Bronchial epithelial cell (primary cell): ENCODE measurements at regions not wholly inside any gene's neighbourhood (a gene's known extent, or its start where the extent isn't known, plus 50 kb on each side); places are given as distances from the start of the nearest gene placed in this dataset.

ENCODE experiments used
- DNase-seq: peaks from one replicate; pipeline ENCODE4 v3.0.0-alpha.2; 2010; ENCODE audit warnings: low read depth
- FAIRE-seq: peaks from 2 replicates; lab custom pipeline; 2011; peaks lifted over from hg19 to GRCh38; lab: Jason Lieb, UNC
- H3K27me3 ChIP-seq: 2 replicates; pipeline ENCODE4 v1.5.1; 2011; ENCODE audit warnings: low read length; ENCODE audit not compliant: control insufficient read depth, insufficient read depth
- H3K36me3 ChIP-seq: 2 replicates; pipeline ENCODE4 v1.5.1; 2011; ENCODE audit warnings: low read length; ENCODE audit not compliant: control insufficient read depth, insufficient read depth
- H3K4me3 ChIP-seq: 2 replicates; pipeline ENCODE4 v1.5.1; 2011; ENCODE audit warnings: mild to moderate bottlenecking, low read depth, low read length, control low read depth
- CTCF ChIP-seq: IDR thresholded peaks from 2 replicates; pipeline ENCODE4 v1.5.1; 2011; ENCODE audit warnings: mild to moderate bottlenecking, moderate library complexity, low read length, control low read depth, inconsistent platforms; ENCODE audit not compliant: insufficient read depth, severe bottlenecking

DNA sequence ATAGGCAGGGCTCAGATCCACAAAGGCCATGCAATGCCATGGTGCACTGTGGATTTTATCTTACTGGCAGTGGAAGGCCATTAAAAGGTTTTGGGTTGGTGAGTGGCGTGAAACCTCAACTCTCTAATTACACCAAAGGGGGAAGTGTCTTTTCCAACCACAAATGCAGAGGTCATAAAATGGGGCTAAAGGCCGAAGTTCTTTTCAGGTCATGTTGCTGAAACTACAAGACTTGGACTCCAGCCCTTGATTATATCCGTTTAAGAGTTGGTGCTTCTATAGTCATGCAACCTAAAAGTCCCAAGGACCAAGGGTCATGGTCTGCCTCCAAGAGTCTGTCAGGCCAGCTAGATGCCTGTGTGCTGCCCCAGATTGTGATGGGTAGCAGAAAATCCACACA lies 434.3 kb downstream of the RAB38 start:
- H3K4me3 ChIP-seq = no peak overlapping the region
- FAIRE-seq (no peak), DNase-seq (no peak)
- TF ChIP-seq CTCF = no peak
- no peaks in the 10 kb centered on the region for H3K36me3 ChIP-seq
- no peaks in the 10 kb centered on the region for H3K27me3 ChIP-seq

GRCh38 chr11:87740451-87740850 lies 434.8 kb downstream of the RAB38 start:
- Histone ChIP-seq H3K36me3 (no peaks in the 10 kb centered on the region), H3K4me3 (no peak overlapping the region), H3K27me3 (no peaks in the 10 kb centered on the region)
- DNase-seq (no peak), FAIRE-seq (no peak)
- TF ChIP-seq CTCF = no peak

DNA sequence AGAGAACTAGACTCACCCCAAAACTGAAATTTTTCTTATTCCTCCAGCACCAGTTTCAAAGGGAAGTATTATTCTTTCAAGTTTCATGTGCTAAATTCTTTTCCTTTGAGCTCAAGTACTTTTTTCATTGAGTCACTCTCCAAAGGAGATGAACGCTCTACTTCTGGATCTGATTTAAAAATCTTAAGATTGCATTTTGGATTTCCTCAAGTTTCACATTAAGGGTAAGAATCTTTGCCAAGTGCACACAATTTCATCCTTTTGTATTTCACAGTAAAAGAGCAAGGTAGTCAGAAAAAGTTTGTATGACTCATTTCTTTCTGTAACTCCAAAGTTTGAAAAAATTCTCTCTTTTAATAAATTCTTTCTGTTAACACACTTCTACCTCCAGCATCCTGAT lies 435.5 kb downstream of the RAB38 start:
- FAIRE-seq (no peak), DNase-seq (no peak)
- Histone ChIP-seq H3K36me3 (no peaks in the 10 kb centered on the region), H3K4me3 (no peak overlapping the region), H3K27me3 (no peaks in the 10 kb centered on the region)
- TF ChIP-seq CTCF = no peak

- no peak for TF ChIP-seq CTCF
Measured at GRCh38 chr11:87739261-87739660, 436.0 kb downstream of the RAB38 start.

GRCh38 chr11:87736928-87737327 lies 438.3 kb downstream of the RAB38 start:
- H3K27me3 ChIP-seq = no peaks in the 10 kb centered on the region

More at GRCh38 chr11:87739261-87739660, 436.0 kb downstream of the RAB38 start:
- Histone ChIP-seq H3K36me3 (no peaks in the 10 kb centered on the region), H3K27me3 (no peaks in the 10 kb centered on the region), H3K4me3 (no peak overlapping the region)
- no peak for FAIRE-seq
- DNase-seq = no peak

More at GRCh38 chr11:87736928-87737327, 438.3 kb downstream of the RAB38 start:
- FAIRE-seq (no peak), DNase-seq (no peak)
- no peak for TF ChIP-seq CTCF
- Histone ChIP-seq H3K4me3 (no peak overlapping the region), H3K36me3 (no peaks in the 10 kb centered on the region)
